ENCODE measurements at regions not wholly inside any gene's neighbourhood (a gene's known extent, or its start where the extent isn't known, plus 50 kb on each side); places are given as distances from the start of the nearest gene placed in this dataset.
"Not testable (repeated sequence)": the region's sequence is repeated elsewhere in the genome, so short reads cannot be mapped to it uniquely, and the experiment has no call there.

- no peak for DNase-seq (ENCODE audit: low read depth)
Observed at GRCh38 chr18:997499-997898, 92.8 kb downstream of the ADCYAP1 start.

- DNase-seq (ENCODE audit: low read depth), result no peak
Observed at GRCh38 chr18:998936-999335, 94.3 kb downstream of the ADCYAP1 start.

DNA sequence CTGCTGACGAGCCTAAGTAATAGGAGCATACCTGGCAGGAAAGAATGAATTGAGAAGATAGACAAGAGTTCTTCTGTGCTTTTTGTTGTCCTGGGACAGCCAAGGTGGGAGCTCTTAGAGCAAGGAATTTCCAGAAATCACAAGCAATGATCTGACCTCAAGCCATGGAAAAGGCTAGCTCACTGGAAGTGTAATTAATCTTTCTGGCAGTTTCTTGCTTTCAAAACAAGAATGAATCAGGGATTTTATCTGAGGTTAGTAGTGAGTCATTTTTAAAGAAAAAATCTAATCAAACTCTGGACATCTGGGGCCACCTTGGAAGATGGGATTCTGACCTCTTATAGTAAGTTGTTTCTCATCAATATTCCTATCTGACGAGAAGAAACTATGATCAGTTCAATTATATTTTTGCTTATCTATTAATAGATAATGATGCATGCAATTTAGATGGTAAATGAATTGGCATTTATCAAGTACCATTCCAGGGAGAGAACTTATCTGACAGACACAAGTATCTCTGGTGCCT is 98.0 kb downstream of the ADCYAP1 start:
- DNase-seq (ENCODE audit: low read depth), result no peak

DNA sequence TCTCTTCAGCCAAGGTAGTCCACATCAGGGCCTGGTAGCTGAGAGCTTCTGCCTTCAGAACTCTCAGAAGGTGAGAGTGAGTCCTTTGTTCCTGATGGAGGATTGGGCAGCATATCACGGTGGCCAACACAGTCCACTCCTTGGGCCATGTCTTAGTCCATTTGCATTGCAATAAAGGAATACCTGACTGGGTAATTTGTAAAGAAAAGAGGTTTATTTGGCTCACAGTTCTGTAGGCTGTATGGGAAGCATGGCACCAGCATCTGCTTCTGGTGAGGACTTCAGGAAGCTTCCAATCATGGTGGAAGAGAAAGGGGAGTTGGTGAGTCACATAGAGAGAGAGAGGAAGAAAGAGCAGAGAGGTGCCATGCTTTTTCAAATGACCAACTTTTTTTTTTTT is 98.8 kb downstream of the ADCYAP1 start:
- DNase-seq (ENCODE audit: low read depth), result no peak

- no peak for DNase-seq (ENCODE audit: low read depth)
Observed at GRCh38 chr18:1006304-1006703, 101.6 kb downstream of the ADCYAP1 start.

GRCh38 chr18:1006965-1007364 is 102.3 kb downstream of the ADCYAP1 start:
- DNase-seq (ENCODE audit: low read depth), result no peak

GRCh38 chr18:1011349-1011748 is 106.7 kb downstream of the ADCYAP1 start:
- no peak for DNase-seq (ENCODE audit: low read depth)

DNA sequence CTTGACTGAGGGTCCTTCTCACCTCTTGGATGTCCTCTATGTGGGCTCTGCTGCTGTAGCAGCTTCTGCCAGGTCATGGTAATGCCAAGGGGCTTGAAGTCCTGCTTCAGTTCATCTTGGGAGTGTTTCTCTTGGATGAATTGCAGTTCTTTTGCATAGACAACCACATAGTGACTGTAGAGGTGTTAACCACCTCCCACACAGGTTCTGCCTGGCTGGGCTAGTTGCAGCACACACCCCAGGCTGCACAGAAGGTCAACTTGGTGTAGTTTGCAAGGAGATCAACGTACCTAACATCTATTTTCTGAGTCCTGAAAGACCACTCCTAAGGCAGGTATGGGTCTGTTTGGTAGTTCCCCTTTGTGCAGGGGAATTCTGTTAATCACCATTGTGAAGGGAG is 108.1 kb downstream of the ADCYAP1 start:
- DNase-seq (ENCODE audit: low read depth), result no peak

DNA sequence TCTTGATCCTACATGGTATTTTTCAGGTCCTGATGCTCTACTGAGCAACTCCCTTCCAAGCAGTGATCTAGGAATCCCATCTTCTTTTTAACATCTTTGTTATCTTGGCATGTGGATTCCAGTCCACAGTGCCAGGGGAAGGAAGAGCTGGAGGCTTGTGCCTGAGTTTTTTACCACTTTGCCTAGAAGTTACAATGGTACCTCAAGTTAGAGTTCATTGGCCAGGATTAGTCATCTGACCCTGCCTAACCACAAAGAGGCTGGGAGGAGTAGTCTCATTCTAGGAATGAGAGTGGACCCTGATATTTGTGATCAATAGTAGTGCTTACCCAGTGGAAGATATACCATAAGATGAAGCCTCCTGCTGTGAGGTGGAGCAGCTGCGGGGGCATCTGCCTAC is 109.3 kb downstream of the ADCYAP1 start:
- DNase-seq (ENCODE audit: low read depth), result no peak

DNA sequence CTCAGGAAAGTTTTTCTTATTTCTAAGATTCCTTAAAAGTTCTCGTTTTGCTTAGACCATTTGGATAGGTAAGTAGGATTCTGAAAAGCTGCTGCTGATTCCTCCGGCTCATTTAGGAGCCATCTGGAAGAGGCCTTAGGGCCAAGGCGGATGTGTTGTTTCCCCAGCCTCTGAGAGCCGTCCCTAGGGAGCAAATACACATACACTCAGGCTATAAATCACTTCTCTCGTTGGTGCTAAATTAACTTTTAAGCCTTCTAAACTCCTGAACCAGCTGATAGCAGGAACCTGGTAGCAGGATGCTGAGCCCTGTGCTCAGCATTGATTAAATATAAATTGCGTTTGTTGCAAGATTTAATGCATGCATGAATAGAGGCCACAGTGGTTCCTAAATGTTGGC is 109.8 kb downstream of the ADCYAP1 start:
- DNase-seq (ENCODE audit: low read depth), result no peak

DNA sequence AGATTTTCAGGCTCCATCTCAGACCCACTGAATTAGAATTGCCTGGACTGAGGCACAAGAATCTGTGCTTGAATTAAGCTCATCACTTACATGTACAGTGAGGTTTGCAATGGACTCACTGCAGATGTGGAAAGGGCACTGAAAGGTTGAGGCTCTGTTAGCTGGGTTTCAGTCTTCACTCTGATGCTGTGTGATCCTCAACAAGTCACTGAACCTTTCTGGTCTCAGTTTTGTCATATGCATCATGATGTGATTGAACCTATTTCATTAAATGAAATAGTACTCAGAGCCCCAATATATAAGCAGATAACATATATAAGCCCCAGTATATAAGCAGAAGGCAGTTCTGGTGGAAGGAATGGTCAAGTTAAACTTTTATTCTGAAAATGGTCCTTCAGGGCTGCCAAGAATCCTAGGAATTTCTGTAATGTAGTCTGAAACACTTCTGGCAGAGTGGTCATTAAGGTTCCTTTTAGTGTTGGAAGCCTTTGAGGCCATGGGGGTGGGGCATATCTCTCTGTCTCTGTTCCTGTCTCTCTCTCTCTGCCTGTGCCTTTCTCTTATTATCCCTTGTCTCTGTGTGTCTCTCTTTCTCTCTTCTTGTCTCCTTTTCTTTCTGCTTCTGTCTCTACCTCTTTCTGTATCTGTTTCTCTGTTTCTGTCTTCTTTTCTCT is 110.4 kb downstream of the ADCYAP1 start:
- DNase-seq (ENCODE audit: low read depth), result no peak

DNA sequence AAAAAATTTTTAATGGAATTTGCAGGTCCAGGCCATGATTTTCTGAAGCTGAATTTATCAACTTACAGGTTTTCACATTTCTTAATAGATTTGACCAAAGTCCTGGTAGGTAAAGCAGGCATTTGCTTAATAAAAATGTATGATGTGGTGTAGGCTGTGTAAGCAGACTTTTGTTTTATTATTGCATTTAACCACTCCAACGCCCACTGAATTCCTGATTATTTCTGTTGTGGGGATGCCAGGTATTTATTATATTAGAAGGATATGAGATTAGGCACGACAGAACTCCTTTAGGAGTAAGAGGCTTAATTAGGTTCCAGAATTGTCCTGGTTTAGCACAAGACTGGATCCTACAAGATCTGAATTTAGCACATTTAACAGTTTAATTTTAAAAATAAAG is 111.1 kb downstream of the ADCYAP1 start:
- DNase-seq (ENCODE audit: low read depth), result no peak

- no peak for DNase-seq (ENCODE audit: low read depth)
Observed at GRCh38 chr18:1017227-1018058, 112.8 kb downstream of the ADCYAP1 start.

- no peak for DNase-seq (ENCODE audit: low read depth)
Observed at GRCh38 chr18:1018181-1018681, 113.6 kb downstream of the ADCYAP1 start.

DNA sequence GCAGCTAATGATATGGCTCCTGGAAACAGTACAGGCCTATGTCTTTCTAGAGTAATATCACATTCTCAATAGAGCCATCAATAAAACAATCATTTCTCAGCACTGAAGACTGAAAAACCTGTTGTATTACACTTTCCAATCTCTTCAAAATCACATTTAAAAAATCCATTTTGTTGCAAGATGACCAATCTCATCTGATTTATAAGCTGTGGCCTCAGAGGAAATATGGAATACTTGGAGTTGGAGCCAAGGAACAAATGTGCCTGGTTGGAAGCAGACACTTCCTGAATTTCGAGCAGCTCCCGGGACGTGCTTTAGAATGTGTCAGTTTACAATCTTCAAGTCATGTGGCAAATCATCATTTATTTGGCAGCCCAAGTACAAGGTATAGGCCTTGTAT is 114.5 kb downstream of the ADCYAP1 start:
- DNase-seq (ENCODE audit: low read depth), result no peak

DNA sequence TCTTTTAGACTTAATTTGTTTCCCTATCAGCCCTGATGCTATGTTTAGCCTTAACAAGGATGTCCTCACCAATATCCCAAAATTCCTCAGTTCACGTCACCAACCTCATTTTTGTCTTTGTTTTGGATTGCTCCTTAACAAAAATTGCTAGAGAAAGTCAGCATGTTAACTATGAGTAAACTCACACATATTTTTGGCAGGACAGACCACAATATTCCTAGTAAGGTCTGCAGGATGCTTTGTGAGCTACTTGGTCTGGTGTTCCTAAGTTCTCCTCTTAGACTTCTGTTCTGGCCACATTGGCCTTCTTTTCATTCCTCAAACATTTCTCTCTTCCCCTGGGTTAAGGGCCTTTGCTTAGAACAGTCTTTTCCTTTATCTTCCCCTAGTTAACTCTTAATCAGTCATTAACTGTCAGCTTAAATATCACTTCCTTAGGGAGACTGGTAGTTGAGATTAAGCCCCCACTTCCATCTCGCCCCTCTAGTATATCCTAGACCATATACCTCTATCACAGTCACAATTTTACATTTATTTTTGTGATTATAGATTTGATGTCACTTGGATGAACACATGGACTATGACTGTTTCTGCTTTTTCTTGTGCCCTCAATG is 116.2 kb downstream of the ADCYAP1 start:
- no peak for DNase-seq (ENCODE audit: low read depth)

DNA sequence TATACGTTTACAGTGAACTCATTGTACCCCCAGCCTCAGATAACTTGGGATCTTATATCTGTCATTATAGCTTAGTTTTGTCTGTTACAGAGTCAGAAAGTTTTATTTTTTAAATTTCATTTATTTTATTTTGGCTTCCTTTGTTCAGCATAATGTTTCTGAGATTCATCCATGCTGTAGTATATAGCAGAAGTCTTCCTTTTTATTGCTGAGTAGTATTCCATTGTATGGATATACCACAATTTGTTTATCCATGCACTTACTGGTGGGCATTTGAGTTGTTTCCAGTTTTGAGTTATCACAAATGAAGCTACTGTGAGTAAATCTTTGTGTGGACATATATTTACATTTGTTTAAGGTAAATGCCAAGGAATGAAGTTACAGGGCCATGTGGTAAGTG is 122.3 kb downstream of the ADCYAP1 start:
- no peak for DNase-seq (ENCODE audit: low read depth)

DNA sequence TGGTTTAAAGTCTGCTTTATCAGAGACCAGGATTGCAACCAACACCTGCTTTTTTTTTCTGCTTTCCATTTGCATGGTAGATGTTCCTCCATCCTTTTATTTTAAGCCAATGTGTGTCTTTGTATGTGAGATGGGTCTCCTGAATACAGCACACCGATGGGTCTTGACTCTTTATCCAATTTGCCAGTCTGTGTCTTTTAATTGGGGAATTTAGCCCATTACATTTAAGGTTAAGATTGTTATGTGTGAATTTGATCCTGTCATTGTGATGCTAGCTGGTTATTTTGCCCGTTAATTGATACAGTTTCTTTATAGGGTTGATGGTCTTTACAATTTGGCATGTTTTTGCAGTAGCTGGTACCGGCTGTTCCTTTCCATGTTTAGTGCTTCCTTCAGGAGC is 128.4 kb downstream of the ADCYAP1 start:
- DNase-seq (ENCODE audit: low read depth), result not testable (repeated sequence)

DNA sequence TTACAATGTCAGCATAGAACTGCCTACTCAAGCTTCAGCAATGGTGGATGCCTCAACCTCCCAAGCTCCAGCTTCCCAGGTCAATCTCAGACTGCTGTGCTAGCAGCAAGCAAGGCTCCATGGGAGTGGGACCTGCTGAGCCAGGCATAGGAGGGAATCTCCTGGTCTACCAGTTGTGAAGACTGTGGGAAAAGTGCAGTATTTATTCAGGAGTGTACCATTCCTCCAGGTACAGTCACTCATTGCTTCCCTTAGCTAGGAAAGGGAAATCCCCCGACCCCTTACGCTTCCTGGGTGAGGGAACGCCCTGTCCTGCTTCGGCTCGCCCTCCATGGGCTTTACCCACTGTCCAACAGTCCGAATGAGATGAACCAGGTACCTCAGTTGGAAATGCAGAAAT is 130.3 kb downstream of the ADCYAP1 start:
- no peak for DNase-seq (ENCODE audit: low read depth)

- DNase-seq (ENCODE audit: low read depth), result no peak
Observed at GRCh38 chr18:1036926-1037325, 132.3 kb downstream of the ADCYAP1 start.

GRCh38 chr18:1037776-1038175 is 133.1 kb downstream of the ADCYAP1 start:
- no peak for DNase-seq (ENCODE audit: low read depth)

GRCh38 chr18:1039421-1039820 is 134.8 kb downstream of the ADCYAP1 start:
- DNase-seq (ENCODE audit: low read depth), result no peak

GRCh38 chr18:1043039-1043438 is 138.4 kb downstream of the ADCYAP1 start:
- DNase-seq (ENCODE audit: low read depth), result not testable (repeated sequence)
